HCT116 (cell line): ENCODE measurements at regions not wholly inside any gene's neighbourhood (a gene's known extent, or its start where the extent isn't known, plus 50 kb on each side); places are given as distances from the start of the nearest gene placed in this dataset.

Source experiments
- ATAC-seq: fragments of 200-7000 bp; cut with Tn5 transposase; 2 replicates; pipeline ENCODE4 v1.9.1; 2020; ENCODE audit warnings: mild to moderate bottlenecking, moderate library complexity
- BruUV-seq: library from RNA; stranded (reverse); fragments of 400-500 nt; replicated peaks from 2 replicates; lab custom pipeline; 2021; lab: Mats Ljungman, UMichigan
- CTCF ChIA-PET: fragments of 300-600 bp; sonication (Branson Sonifier 250); formaldehyde crosslinking; loops from one replicate; lab custom pipeline; 2021; ENCODE audit warnings: antibody characterized with exemption; lab: Charles Lee
- POLR2A ChIA-PET: fragments of 300-600, 350-600 bp; sonication (Branson Sonifier 250); formaldehyde crosslinking; loops from one replicate; lab custom pipeline; 2021; ENCODE audit warnings: antibody characterized with exemption; lab: Charles Lee
- RAD21 ChIA-PET, 2 experiments: fragments of 300-600 bp; sonication (Branson Sonifier 250); formaldehyde crosslinking; loops; one replicate each; lab custom pipeline; 2023; ENCODE audit warnings: low total read pairs in 2 of 2; ENCODE audit not compliant: uncharacterized antibody in 2 of 2, unreplicated experiment in 2 of 2, low non-redundant PET in 1 of 2; lab: Charles Lee
- DNase-seq: peaks from one replicate; pipeline ENCODE4 v3.0.0-alpha.2; 2010; ENCODE audit warnings: low read depth, low spot score
- H2AFZ ChIP-seq: fragments of 200-600 bp; shearing (Covaris generic), sonication (generic); 2 replicates; pipeline ENCODE4 v1.6.1; 2017; ENCODE audit warnings: low read depth, mixed run types, mixed read lengths, antibody characterized with exemption, low read length; ENCODE audit not compliant: poor library complexity, severe bottlenecking
- H3K27ac ChIP-seq: 2 replicates; pipeline ENCODE4 v1.5.1; 2012; ENCODE audit warnings: low read depth, low read length
- H3K27me3 ChIP-seq: fragments of 200-600 bp; sonication (generic); 2 replicates; pipeline ENCODE4 v1.6.1; 2016; ENCODE audit warnings: mixed run types, low read length, mixed read lengths; ENCODE audit not compliant: insufficient read depth
- H3K36me3 ChIP-seq, 2 experiments: fragments of 200-500 bp in 1 of 2; fragments of 200-600 bp in 1 of 2; sonication (Bioruptor generic) in 1 of 2; sonication (generic) in 1 of 2; 2 replicates each; pipeline versions ENCODE4 v1.5.1 to v1.6.1; 2014 to 2016; ENCODE audit warnings: low read length in 2 of 2, inconsistent platforms in 1 of 2, mixed read lengths in 1 of 2, mixed run types in 1 of 2; ENCODE audit not compliant: insufficient read depth in 2 of 2, control insufficient read depth in 1 of 2
- H3K4me1 ChIP-seq, 2 experiments: fragments of 200-600 bp in 1 of 2; sonication (generic) in 1 of 2; 2 replicates each; pipeline versions ENCODE4 v1.5.1 to v1.6.1; 2012 to 2017; ENCODE audit warnings: low read length in 2 of 2, inconsistent platforms in 1 of 2, mild to moderate bottlenecking in 1 of 2, mixed read lengths in 1 of 2, mixed run types in 1 of 2, moderate library complexity in 1 of 2; ENCODE audit not compliant: insufficient read depth in 2 of 2, control insufficient read depth in 1 of 2
- H3K4me2 ChIP-seq: fragments of 200-600 bp; sonication (generic); 2 replicates; pipeline ENCODE4 v1.6.1; 2017; ENCODE audit warnings: mixed run types, low read length, mixed read lengths
- H3K4me3 ChIP-seq, 2 experiments: fragments of 200-600 bp in 1 of 2; sonication (generic) in 1 of 2; replicated peaks in 1 of 2; 2 replicates each; pipeline ENCODE4 v1.5.1; 2011 to 2016; ENCODE audit warnings: low read length in 2 of 2, control low read depth in 1 of 2, low read depth in 1 of 2, mild to moderate bottlenecking in 1 of 2, mixed read lengths in 1 of 2, mixed run types in 1 of 2
- H3K79me2 ChIP-seq: fragments of 200-600 bp; sonication (generic); 2 replicates; pipeline ENCODE4 v1.6.1; 2017; ENCODE audit warnings: mild to moderate bottlenecking, mixed run types, low read length, moderate library complexity, mixed read lengths; ENCODE audit not compliant: insufficient read depth
- H3K9ac ChIP-seq: fragments of 200-600 bp; sonication (generic); 2 replicates; pipeline ENCODE4 v1.6.1; 2016; ENCODE audit warnings: low read length, mixed read lengths
- H3K9me2 ChIP-seq: fragments of 200-600 bp; sonication (generic), shearing (Covaris generic); 2 replicates; pipeline ENCODE4 v1.6.1; 2017; ENCODE audit warnings: mixed run types, mild to moderate bottlenecking, moderate library complexity; ENCODE audit not compliant: insufficient read depth
- H3K9me3 ChIP-seq, 2 experiments: fragments of 200-500 bp in 1 of 2; fragments of 200-600 bp in 1 of 2; sonication (Bioruptor generic) in 1 of 2; sonication (generic) in 1 of 2; 2 replicates each; pipeline ENCODE4 v1.6.1; 2014 to 2017; ENCODE audit warnings: low read length in 2 of 2, mixed read lengths in 2 of 2, inconsistent platforms in 1 of 2, low read depth in 1 of 2, mild to moderate bottlenecking in 1 of 2, mixed run types in 1 of 2, moderate library complexity in 1 of 2; ENCODE audit not compliant: control insufficient read depth in 1 of 2, insufficient read depth in 1 of 2
- H4K20me1 ChIP-seq: fragments of 200-600 bp; sonication (generic), shearing (Covaris generic); 2 replicates; pipeline ENCODE4 v1.6.1; 2017; ENCODE audit warnings: mixed run types, mild to moderate bottlenecking, moderate library complexity; ENCODE audit not compliant: insufficient read depth
- CBX3 ChIP-seq: IDR thresholded peaks from 2 replicates; pipeline ENCODE4 v1.6.1; 2012; ENCODE audit warnings: low read depth
- CEBPB ChIP-seq: IDR thresholded peaks from 2 replicates; pipeline ENCODE4 v1.6.1; 2012; ENCODE audit warnings: low read depth
- EGR1 ChIP-seq: IDR thresholded peaks from 2 replicates; pipeline ENCODE4 v1.6.1; 2012; ENCODE audit warnings: low read depth
- ELF1 ChIP-seq: IDR thresholded peaks from 2 replicates; pipeline ENCODE4 v1.6.1; 2012; ENCODE audit warnings: low read depth, borderline replicate concordance
- JUND ChIP-seq: IDR thresholded peaks from 2 replicates; pipeline ENCODE4 v1.6.1; 2012
- POLR2AphosphoS5 ChIP-seq: IDR thresholded peaks from 2 replicates; pipeline ENCODE4 v1.6.1; 2011; ENCODE audit warnings: mild to moderate bottlenecking, low read depth, low read length, moderate library complexity
- RAD21 ChIP-seq: IDR thresholded peaks from 2 replicates; pipeline ENCODE4 v1.6.1; 2012; ENCODE audit warnings: low read depth, mild to moderate bottlenecking
- SIN3A ChIP-seq: IDR thresholded peaks from 2 replicates; pipeline ENCODE4 v1.6.1; 2012; ENCODE audit warnings: low read depth
- SP1 ChIP-seq: IDR thresholded peaks from 2 replicates; pipeline ENCODE4 v1.6.1; 2012; ENCODE audit warnings: low read depth
- TCF7L2 ChIP-seq: IDR thresholded peaks from 2 replicates; pipeline ENCODE4 v1.7.0; 2011; ENCODE audit warnings: borderline replicate concordance, inconsistent platforms; ENCODE audit not compliant: insufficient read depth, insufficient read length; ENCODE audit errors: extremely low read depth
- ZFX ChIP-seq: fragments of 450-650 bp; IDR thresholded peaks from 2 replicates; pipeline ENCODE4 v1.6.1; 2017
- ZNF274 ChIP-seq: fragments of 200-500 bp; sonication (Bioruptor generic); IDR thresholded peaks from 2 replicates; pipeline ENCODE4 v1.6.1; 2014; ENCODE audit warnings: mild to moderate bottlenecking, low read depth, low read length, inconsistent platforms
- intact Hi-C: fragments of 100-400 bp; cut with micrococcal nuclease; formaldehyde crosslinking; loops from 2 replicates; pipeline ENCODE4 v1.10.0; 2022
- TF ChIP-seq, protein P1 (sequence below): IDR thresholded peaks from 2 replicates; pipeline ENCODE4 v1.6.1; 2012
- TF ChIP-seq, protein P2 (sequence below): IDR thresholded peaks from 2 replicates; pipeline ENCODE4 v1.6.1; 2011; ENCODE audit warnings: mild to moderate bottlenecking, low read length, moderate library complexity; ENCODE audit not compliant: insufficient replicate concordance; ENCODE audit errors: extremely low read depth

DNA sequence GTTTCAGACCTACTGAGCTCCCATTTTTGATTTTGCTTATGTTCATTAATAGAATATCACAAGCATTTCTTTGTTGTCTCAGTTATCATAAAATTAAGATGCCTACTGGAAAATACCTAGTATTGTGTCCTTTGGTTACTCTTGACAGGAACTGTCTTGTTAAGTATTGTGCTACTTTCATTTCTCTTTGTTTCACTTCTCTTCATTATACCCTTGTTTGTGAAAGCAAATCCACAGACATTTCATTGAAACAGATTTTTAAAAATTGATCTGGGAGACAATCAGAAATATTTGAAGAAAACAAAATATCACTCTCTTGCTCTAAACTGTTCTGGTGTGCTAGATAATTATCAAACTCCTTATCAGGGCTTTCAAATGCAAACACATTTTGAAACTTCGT is 290.5 kb upstream of the EYS start:
- H3K27me3 ChIP-seq: no peaks in the 10 kb centered on the region
- RAD21 ChIA-PET: no interaction called here
- no peak for DNase-seq
- H3K36me3 ChIP-seq: no peaks in the 10 kb centered on the region
- no peaks in the 10 kb centered on the region for H3K79me2 ChIP-seq
- H2AFZ ChIP-seq: no peak overlapping the region
- H3K4me1 ChIP-seq: no peaks in the 10 kb centered on the region
- H4K20me1 ChIP-seq: no peaks in the 10 kb centered on the region
- no peak overlapping the region for H3K27ac ChIP-seq
- no peak overlapping the region for H3K9ac ChIP-seq
- intact Hi-C loops: no loop called here
- peaks cover 3 to 4% of the 10 kb centered on the region in 2 experiments; a peak in 1 of 4 replicates for H3K9me3 ChIP-seq
- no peaks in the 10 kb centered on the region for H3K9me2 ChIP-seq
- no TSS peak for BruUV-seq
- no peak overlapping the region for H3K4me3 ChIP-seq
- no peak overlapping the region for H3K4me2 ChIP-seq
- TF ChIP-seq ZNF274 (no peak), POLR2AphosphoS5 (no peak), RAD21 (no peak), CEBPB (no peak), TCF7L2 (no peak), ELF1 (no peak), SP1 (no peak), EGR1 (no peak), CBX3 (no peak), JUND (no peak), ZFX (no peak), SIN3A (no peak)
- TF ChIP-seq, protein P1, sequence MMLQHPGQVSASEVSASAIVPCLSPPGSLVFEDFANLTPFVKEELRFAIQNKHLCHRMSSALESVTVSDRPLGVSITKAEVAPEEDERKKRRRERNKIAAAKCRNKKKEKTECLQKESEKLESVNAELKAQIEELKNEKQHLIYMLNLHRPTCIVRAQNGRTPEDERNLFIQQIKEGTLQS: no peak
- TF ChIP-seq, protein P2, sequence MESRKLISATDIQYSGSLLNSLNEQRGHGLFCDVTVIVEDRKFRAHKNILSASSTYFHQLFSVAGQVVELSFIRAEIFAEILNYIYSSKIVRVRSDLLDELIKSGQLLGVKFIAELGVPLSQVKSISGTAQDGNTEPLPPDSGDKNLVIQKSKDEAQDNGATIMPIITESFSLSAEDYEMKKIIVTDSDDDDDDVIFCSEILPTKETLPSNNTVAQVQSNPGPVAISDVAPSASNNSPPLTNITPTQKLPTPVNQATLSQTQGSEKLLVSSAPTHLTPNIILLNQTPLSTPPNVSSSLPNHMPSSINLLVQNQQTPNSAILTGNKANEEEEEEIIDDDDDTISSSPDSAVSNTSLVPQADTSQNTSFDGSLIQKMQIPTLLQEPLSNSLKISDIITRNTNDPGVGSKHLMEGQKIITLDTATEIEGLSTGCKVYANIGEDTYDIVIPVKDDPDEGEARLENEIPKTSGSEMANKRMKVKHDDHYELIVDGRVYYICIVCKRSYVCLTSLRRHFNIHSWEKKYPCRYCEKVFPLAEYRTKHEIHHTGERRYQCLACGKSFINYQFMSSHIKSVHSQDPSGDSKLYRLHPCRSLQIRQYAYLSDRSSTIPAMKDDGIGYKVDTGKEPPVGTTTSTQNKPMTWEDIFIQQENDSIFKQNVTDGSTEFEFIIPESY: no peak
- TF ChIP-seq, all 23 proteins: peak for 0
- ChIA-PET CTCF (no interaction called here), POLR2A (no interaction called here)
- no peak for ATAC-seq
